Motor neuron (in vitro differentiated cells): ENCODE measurements at regions not wholly inside any gene's neighbourhood (a gene's known extent, or its start where the extent isn't known, plus 50 kb on each side); places are given as distances from the start of the nearest gene placed in this dataset.
A peak's percentile ranks its signal among the peaks of the same experiment; 100 is the strongest.

Source experiments
- ATAC-seq, 8 experiments: fragments of 200-7000 bp; cut with Tn5 transposase; replicated peaks in 6 of 8; 2 replicates each; pipeline ENCODE4 v1.8.0; 2021; ENCODE audit warnings: mild to moderate bottlenecking in 8 of 8, moderate library complexity in 8 of 8
- H3K27ac ChIP-seq, 2 donors: fragments of 250-450 bp; sonication (Bioruptor Pico); 2 replicates each; pipeline ENCODE4 v1.9.0; 2021; ENCODE audit warnings: antibody characterized with exemption in 2 of 2, mild to moderate bottlenecking in 2 of 2, moderate library complexity in 1 of 2
- H3K4me1 ChIP-seq, 2 donors: fragments of 250-450 bp; sonication (Bioruptor Pico); replicated peaks in 1 of 2; 2 replicates each; pipeline ENCODE4 v1.6.1; 2021; ENCODE audit warnings: antibody characterized with exemption in 2 of 2, mild to moderate bottlenecking in 2 of 2, moderate library complexity in 1 of 2
- H3K4me3 ChIP-seq, 5 donors: fragments of 250-450 bp; sonication (Bioruptor Pico); 2 replicates each; pipeline ENCODE4 v1.9.0; 2021; ENCODE audit warnings: antibody characterized with exemption in 5 of 5, mild to moderate bottlenecking in 5 of 5, moderate library complexity in 4 of 5
- WGBS, 10 experiments: fragments of 450-650 bp; shearing (Covaris generic); methylation state at CpG; one replicate each; pipeline ENCODE4 v1.0.0; 2022; 5-methylcytosine and 5-hydroxymethylcytosine counted together
- in situ Hi-C, 9 experiments: fragments of 400-800 bp; cut with MboI; loops; one replicate each; pipeline ENCODE4 v1.15.0; 2021; ENCODE audit warnings: low sequenced_read_pairs in 9 of 9, low pct_unique_long_range_greater_than_20kb in 2 of 9; ENCODE audit not compliant: unreplicated experiment in 9 of 9

DNA sequence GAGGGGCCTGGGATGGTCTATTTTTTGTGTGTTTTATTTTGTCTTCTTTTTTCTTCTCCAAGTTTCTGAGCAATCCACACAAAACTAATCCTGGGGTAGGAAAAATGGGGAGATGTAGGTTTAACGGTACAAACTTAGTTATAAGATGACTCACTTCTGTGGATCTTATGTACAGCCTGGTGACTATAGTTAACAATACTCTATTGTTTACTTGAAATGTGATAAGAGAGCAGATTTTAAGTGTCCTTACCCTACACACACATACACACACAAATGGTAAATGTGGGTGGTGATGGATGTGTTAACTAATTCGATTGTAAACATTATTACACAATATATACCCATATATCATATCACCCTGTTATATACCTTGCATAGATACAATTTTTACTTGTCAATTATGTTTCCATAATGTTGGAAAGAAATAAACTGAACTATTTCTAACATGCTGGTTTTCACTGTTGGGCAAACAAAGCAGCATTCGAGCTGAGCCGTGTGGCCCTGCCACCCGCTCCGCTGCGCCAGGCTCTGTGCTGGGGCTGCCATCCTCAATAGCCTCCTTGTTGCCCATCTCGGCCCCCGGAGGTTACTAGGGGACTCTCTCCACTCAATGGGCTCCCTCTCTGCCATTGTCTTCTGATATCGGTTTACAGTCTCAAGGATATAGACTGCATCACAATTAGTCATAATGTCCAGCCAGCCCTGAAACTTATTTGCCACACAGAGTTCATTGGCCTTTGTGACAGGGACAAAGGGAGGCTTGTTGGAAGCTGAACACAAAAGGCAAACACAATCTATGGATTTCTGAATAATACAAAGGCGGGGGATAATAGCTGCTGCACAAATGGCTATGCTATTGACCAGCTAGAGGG lies 380.3 kb upstream of the MAF start:
- peaks cover 8 to 11% of the 10 kb centered on the region in 2 donors for H3K4me1 ChIP-seq
- H3K4me3 ChIP-seq: no peak overlapping the region
- in situ Hi-C loops: no loop called here
- H3K27ac ChIP-seq: no peak overlapping the region
- ATAC-seq: peak in 5 of 8 experiments; percentile 92 to 97 (median 95)
- WGBS, 10 experiments: 42 to 100% (median 68%) methylated on average over 1 to 11 of the region's 11 CpGs

DNA sequence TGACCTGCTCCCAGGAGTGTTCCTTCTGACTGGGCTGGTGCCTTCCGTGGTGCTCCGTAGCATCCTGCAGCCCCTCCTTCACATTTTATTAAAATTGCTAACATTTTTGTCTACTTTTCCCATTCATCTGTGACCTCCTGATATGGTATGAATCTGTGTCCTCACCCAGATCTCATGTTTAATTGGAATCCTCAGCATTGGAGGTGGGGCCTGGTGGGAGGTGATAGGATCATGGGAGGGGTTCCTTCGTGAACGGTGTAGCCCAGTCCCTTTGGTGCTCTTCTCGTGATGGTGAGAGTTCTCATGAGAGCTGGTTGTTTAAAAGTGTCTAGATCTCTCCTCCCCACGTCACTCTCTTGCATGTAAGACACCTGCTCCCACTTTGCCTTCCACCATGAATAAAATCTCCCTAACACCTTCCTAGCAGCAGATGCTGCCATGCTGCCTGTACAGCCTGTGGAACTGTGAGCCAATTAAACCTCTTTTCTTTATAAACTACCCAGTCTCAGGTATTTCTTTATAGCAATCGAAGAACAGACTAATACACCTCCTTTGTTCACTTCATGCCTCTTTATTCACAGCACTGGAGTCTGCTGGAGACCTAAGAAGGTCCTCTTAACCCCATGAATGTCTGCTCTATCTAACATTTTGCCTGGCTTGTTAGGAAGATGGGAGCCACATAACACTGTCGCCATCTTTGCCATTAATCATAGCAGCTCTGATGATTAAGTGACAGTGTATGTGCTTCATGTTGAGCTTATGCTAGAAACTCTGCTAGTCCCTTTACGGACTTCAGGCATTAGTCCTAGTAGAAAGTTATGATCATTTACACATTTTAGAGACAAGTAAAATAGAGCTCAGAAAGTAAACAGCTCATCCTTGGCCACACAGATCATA lies 377.7 kb upstream of the MAF start:
- Histone ChIP-seq H3K4me3 (no peak overlapping the region), H3K27ac (no peak overlapping the region), H3K4me1 (peaks cover 8 to 11% of the 10 kb centered on the region in 2 donors)
- ATAC-seq: no peak
- WGBS, 10 experiments: 42 to 95% (median 81%) methylated on average over 1 to 7 of the region's 9 CpGs; no CpG with 5 or more reads in 1 of the 10 experiments
- in situ Hi-C loops: no loop called here

- WGBS, 10 experiments: 0 to 100% (median 54%) methylated on average over 1 to 2 of the region's 2 CpGs; no CpG with 5 or more reads in 4 of the 10 experiments
- Histone ChIP-seq H3K27ac (no peak overlapping the region), H3K4me1 (peaks cover 0 to 6% of the 10 kb centered on the region in 2 donors), H3K4me3 (no peak overlapping the region)
- in situ Hi-C loops: no loop called here
- ATAC-seq: no peak
These were observed 372.8 kb upstream of the MAF start for GRCh38 chr16:79973320-79973719.

GRCh38 chr16:79972053-79972704 lies 371.6 kb upstream of the MAF start:
- in situ Hi-C loops: no loop called here
- no peak overlapping the region for H3K27ac ChIP-seq
- peak in 5 of 8 experiments; percentile 26 to 40 (median 37) for ATAC-seq
- WGBS, 10 experiments: 26 to 100% (median 78%) methylated on average over 1 to 4 of the region's 4 CpGs
- no peak overlapping the region for H3K4me3 ChIP-seq
- peaks cover 0 to 6% of the 10 kb centered on the region in 2 donors for H3K4me1 ChIP-seq

DNA sequence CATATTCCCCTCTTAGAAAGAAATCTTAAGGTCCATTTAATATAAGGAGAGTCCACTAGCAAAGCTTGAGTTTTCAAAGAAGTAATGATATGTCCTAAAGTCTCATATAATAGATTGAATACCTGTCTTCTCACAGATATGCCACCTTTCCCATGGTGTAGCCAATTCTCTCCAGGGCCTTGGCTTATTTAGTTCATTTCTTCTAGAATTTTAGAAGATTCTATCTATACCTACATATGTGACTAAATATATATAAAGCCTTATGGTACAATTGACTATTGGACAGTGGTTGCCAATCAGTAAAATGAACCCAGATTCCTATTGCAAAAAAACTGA lies 370.7 kb upstream of the MAF start:
- Histone ChIP-seq H3K4me1 (peaks cover 0 to 6% of the 10 kb centered on the region in 2 donors), H3K4me3 (no peak overlapping the region), H3K27ac (no peak overlapping the region)
- in situ Hi-C loops: no loop called here
- no peak for ATAC-seq

DNA sequence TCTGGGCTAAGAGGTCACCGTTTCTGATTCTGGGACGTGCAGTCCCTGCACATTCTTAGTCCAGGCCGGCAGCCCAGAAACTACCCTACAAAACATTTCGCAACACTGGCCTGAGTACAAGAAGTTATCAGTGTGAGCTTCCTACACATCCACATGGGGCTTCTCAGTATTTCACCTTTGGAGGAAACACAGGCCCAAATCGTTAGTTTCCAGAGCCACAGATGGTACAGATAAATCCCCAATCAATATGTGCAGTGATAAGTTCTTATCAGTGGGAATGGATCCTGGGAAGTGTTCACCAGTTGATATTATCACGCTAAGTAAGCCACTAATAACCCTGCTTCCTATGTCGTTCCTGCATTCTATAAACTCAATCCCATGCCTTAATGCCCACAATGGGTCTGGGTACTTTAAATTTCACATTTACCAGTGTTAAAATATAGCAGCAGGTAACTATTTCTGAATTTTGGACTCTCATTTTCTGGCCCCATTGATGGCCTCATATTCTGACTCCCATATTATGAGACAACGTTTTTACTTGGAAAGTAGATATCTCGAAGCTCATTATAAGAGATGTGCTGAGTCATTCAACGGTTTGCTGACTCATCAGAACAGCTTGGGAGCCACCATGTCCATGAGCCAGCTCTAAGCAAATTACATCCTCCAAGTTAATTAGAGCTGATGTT lies 370.2 kb upstream of the MAF start:
- in situ Hi-C loops: no loop called here
- 46 to 100% (median 90%) methylated on average over 2 to 10 of the region's 10 CpGs for WGBS, 10 experiments
- Histone ChIP-seq H3K4me1 (peaks cover 0 to 6% of the 10 kb centered on the region in 2 donors), H3K4me3 (no peak overlapping the region), H3K27ac (no peak overlapping the region)
- ATAC-seq: peak in 1 of 8 experiments; percentile 22

- peak in 1 of 8 experiments; percentile 63 for ATAC-seq
- Histone ChIP-seq H3K4me3 (no peak overlapping the region), H3K4me1 (peaks cover 0 to 6% of the 10 kb centered on the region in 2 donors), H3K27ac (no peak overlapping the region)
- in situ Hi-C loops: no loop called here
- 21 to 100% (median 61%) methylated on average over 1 to 3 of the region's 3 CpGs; no CpG with 5 or more reads in 2 of the 10 experiments for WGBS, 10 experiments
These were observed 369.6 kb upstream of the MAF start for GRCh38 chr16:79970087-79970486.

DNA sequence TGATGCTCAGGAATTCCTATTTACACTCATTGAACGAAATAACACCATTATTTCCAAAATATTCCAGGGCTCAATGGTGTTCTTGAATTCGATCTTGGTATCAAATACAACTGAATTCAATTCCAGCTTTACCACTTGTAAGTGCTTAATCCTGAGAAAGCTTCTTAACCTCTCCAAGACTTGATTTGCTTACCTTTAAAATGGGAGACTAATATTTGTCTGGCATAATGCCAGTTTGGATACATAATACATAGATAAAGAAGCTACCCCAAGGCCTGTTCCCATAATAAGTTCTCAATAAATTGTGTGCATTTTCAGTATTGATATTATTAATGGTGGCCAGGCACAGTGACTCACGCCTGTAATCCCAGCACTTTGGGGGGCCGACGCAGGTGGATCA lies 368.9 kb upstream of the MAF start:
- peaks cover 0 to 6% of the 10 kb centered on the region in 2 donors for H3K4me1 ChIP-seq
- H3K27ac ChIP-seq: no peak overlapping the region
- in situ Hi-C loops: no loop called here

DNA sequence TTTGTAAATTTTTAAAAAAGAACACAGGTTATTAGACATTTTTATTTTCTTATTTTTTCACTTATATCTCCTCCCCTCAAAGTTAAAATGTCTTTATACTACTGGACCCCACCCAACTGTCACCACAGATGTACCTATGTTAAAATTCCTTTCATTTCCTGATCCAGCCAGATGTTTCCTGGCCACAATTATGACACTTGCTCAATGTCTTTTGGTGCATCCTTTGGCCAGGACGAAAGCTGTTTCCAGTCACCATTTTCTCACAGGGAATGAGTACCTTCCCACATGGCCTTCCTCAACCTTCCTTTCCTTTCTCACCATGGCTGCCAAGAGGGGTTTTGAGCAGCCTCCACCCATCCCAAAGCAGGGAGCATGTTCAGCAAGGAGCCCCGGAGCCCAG lies 365.7 kb upstream of the MAF start:
- in situ Hi-C loops: no loop called here
- no peak for ATAC-seq
- no peaks in the 10 kb centered on the region for H3K4me1 ChIP-seq
- no peak overlapping the region for H3K4me3 ChIP-seq
- 24 to 100% (median 74%) methylated on average over 1 to 2 of the region's 2 CpGs; no CpG with 5 or more reads in 2 of the 10 experiments for WGBS, 10 experiments
- no peak overlapping the region for H3K27ac ChIP-seq

More for the DNA sequence above, 368.9 kb upstream of the MAF start:
- H3K4me3 ChIP-seq: no peak overlapping the region
- 0 to 96% (median 82%) methylated on average over 1 to 5 of the region's 5 CpGs; no CpG with 5 or more reads in 1 of the 10 experiments for WGBS, 10 experiments
- ATAC-seq: no peak

- Histone ChIP-seq H3K4me3 (no peak overlapping the region), H3K4me1 (no peaks in the 10 kb centered on the region), H3K27ac (no peak overlapping the region)
- 0 to 100% (median 74%) methylated on average over 1 to 3 of the region's 3 CpGs for WGBS, 10 experiments
- no peak for ATAC-seq
- in situ Hi-C loops: no loop called here
These were observed 365.2 kb upstream of the MAF start for GRCh38 chr16:79965718-79966117.

DNA sequence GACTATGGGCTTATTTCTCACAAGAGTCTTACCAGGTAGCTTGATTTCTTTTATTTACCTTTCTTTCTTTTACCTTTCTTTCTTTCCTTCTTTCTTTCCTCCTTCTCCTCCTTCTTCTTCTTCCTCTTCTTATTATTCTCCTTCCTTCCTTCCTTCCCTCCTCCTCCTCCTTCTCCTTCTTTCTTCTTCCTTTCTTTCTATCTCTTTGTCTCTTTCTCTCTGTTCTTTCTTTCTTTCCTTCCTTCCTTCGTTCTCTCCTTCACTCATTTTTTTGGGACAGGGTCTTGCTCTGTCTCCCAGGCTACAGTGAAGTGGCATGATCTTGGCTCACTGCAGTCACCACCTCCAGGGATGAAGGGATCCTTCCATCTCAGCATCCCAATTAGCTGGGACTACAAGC lies 363.6 kb upstream of the MAF start:
- no peak for ATAC-seq
- no peak overlapping the region for H3K27ac ChIP-seq
- WGBS, 10 experiments: 0 to 38% (median 6%) methylated on average over 1 of the region's 1 CpG
- no peaks in the 10 kb centered on the region for H3K4me1 ChIP-seq
- H3K4me3 ChIP-seq: no peak overlapping the region
- in situ Hi-C loops: no loop called here

DNA sequence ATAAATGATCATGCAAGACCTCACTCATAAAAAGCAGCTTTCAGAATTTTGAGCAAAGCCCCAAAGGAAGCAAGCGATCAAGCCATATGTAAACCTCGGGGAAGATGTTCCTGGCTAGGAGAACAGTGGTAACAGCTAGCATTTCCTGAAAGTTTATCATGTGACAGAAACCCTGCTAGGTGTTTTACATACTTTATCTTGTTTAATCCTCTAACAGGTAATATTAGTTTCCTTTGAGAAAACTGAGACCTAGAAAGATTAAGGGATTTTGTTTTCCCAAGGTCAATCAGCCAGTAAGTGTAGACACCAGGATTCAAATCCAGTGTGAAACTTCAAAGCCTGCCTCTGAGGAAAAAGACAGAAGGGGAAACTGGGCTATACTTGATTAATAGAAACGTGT lies 362.4 kb upstream of the MAF start:
- Histone ChIP-seq H3K4me3 (no peak overlapping the region), H3K27ac (no peak overlapping the region), H3K4me1 (no peaks in the 10 kb centered on the region)
- no peak for ATAC-seq
- 14 to 93% (median 62%) methylated on average over 1 to 3 of the region's 3 CpGs; no CpG with 5 or more reads in 2 of the 10 experiments for WGBS, 10 experiments
- in situ Hi-C loops: no loop called here
